Progenitor cell of endocrine pancreas (in vitro differentiated cells): ENCODE measurements at regions not wholly inside any gene's neighbourhood (a gene's known extent, or its start where the extent isn't known, plus 50 kb on each side); places are given as distances from the start of the nearest gene placed in this dataset.

Source experiments
- DNase-seq: peaks from one replicate; pipeline ENCODE4 v3.0.0; 2021; ENCODE audit warnings: low spot score; ENCODE audit not compliant: unreplicated experiment
- H3K27ac Mint-ChIP-seq: 2 replicates; pipeline ENCODE4 v1.8.0; 2021; ENCODE audit warnings: mild to moderate bottlenecking, moderate library complexity, mixed read lengths
- H3K27me3 Mint-ChIP-seq: 2 replicates; pipeline ENCODE4 v1.8.0; 2021; ENCODE audit warnings: mixed read lengths
- H3K36me3 Mint-ChIP-seq: 2 replicates; pipeline ENCODE4 v1.8.0; 2022; ENCODE audit warnings: mixed read lengths; ENCODE audit not compliant: insufficient read depth
- H3K4me1 Mint-ChIP-seq: 2 replicates; pipeline ENCODE4 v1.8.0; 2021; ENCODE audit warnings: low read depth, mixed read lengths
- H3K4me3 Mint-ChIP-seq: 2 replicates; pipeline ENCODE4 v1.8.0; 2021; ENCODE audit warnings: low read depth, mild to moderate bottlenecking, moderate library complexity, mixed read lengths
- H3K9me3 Mint-ChIP-seq: 2 replicates; pipeline ENCODE4 v1.8.0; 2021; ENCODE audit warnings: low read depth, mixed read lengths
- TF ChIP-seq, protein P1 (sequence below): fragments of 200-600 bp; sonication (generic); IDR thresholded peaks from one replicate; pipeline ENCODE4 v1.5.0; 2021; ENCODE audit warnings: antibody characterized with exemption, mild to moderate bottlenecking; ENCODE audit not compliant: unreplicated experiment

DNA sequence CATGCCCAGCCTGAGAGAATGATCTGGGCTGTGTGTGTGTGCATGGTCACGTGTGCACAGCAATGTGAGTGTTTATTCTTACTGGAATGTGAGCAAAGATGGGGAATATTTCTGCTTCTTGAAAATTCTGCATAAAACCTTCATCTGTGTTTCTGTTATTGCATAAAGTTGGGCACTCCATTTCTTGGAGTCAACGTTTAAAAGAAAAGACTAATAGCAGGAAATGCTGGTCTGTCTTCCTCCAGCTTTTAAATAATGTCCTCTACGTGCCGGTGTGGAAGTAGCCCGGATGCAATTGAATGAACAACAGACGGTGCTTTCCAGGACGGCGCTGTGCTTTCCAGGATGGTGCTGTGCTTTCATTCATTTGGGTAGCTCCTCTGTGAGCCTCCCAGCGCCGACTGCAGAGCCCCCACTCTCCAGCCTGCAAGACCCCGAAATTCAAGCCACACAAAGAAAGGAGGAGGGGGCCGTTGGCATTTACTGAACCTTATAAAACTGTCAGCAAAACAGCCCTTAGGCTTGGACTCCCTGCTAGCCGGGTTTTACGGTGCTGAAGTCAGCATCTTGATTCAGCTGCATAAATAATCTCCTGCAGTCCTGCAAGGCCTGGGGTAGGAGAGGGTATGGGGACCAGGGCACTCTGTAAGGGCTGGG, 158.2 kb upstream of the PRKCQ start:
- no peak overlapping the region for H3K4me3 Mint-ChIP-seq
- no peak overlapping the region for H3K27ac Mint-ChIP-seq
- TF ChIP-seq, protein P1, sequence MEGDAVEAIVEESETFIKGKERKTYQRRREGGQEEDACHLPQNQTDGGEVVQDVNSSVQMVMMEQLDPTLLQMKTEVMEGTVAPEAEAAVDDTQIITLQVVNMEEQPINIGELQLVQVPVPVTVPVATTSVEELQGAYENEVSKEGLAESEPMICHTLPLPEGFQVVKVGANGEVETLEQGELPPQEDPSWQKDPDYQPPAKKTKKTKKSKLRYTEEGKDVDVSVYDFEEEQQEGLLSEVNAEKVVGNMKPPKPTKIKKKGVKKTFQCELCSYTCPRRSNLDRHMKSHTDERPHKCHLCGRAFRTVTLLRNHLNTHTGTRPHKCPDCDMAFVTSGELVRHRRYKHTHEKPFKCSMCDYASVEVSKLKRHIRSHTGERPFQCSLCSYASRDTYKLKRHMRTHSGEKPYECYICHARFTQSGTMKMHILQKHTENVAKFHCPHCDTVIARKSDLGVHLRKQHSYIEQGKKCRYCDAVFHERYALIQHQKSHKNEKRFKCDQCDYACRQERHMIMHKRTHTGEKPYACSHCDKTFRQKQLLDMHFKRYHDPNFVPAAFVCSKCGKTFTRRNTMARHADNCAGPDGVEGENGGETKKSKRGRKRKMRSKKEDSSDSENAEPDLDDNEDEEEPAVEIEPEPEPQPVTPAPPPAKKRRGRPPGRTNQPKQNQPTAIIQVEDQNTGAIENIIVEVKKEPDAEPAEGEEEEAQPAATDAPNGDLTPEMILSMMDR: no peak
- peaks cover 5% of the 10 kb centered on the region for H3K27me3 Mint-ChIP-seq
- no peaks in the 10 kb centered on the region for H3K9me3 Mint-ChIP-seq
- DNase-seq: no peak
- peaks cover 44% of the 10 kb centered on the region for H3K4me1 Mint-ChIP-seq
- H3K36me3 Mint-ChIP-seq: no peaks in the 10 kb centered on the region

DNA sequence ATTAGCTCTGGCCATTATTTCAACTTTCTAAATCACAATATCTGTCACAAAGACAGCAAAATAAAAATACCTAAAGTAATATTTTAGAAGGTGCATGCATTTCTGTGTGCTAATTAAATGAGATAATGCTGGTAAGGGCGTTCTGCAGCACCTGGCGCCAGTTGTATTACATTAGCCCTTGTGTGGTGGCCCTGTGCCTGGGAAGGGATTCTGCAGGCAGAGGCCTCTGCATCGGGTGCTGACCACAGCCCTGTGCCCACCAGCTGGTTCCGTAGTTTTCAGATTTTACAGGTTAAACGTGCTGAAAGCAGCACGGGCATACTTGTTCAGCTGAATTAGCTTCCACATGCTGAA, 157.7 kb upstream of the PRKCQ start:
- Mint-ChIP-seq H3K4me1 (peaks cover 47% of the 10 kb centered on the region), H3K36me3 (no peaks in the 10 kb centered on the region), H3K27me3 (peaks cover 8% of the 10 kb centered on the region), H3K9me3 (no peaks in the 10 kb centered on the region), H3K4me3 (no peak overlapping the region), H3K27ac (no peak overlapping the region)
- TF ChIP-seq, protein P1: no peak
- no peak for DNase-seq

DNA sequence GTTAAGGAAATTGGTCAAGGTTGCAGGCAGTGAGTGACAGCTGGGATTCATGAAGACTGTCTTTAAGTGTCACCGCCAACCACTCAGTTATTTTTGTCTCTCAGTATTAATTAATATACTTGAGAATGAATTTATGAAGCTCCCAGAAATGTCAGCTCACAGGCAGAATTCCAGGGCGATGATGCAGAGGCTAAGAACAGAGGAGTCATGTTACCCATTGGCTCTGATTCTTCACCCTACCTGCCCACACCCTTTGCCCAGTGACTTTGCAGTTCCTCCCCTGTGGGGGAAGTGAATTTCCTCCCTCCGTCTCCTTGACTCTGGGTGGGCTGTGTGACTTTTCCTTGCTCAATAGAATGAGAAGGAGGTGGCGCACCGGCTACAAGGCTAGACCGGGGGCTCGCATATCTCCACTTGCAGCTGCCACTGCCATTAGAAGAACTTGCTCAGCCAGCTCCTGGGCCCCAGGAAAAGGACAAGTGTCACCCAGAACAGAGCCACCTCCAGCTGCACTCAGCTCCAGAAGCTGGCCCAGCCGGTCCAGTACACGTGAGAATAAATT, 157.1 kb upstream of the PRKCQ start:
- H3K27me3 Mint-ChIP-seq: peaks cover 9% of the 10 kb centered on the region
- TF ChIP-seq, protein P1: no peak
- no peak overlapping the region for H3K27ac Mint-ChIP-seq
- DNase-seq: no peak
- H3K36me3 Mint-ChIP-seq: no peaks in the 10 kb centered on the region
- peaks cover 49% of the 10 kb centered on the region for H3K4me1 Mint-ChIP-seq
- peak overlapping the region; percentile 31 for H3K4me3 Mint-ChIP-seq
- no peaks in the 10 kb centered on the region for H3K9me3 Mint-ChIP-seq

DNA sequence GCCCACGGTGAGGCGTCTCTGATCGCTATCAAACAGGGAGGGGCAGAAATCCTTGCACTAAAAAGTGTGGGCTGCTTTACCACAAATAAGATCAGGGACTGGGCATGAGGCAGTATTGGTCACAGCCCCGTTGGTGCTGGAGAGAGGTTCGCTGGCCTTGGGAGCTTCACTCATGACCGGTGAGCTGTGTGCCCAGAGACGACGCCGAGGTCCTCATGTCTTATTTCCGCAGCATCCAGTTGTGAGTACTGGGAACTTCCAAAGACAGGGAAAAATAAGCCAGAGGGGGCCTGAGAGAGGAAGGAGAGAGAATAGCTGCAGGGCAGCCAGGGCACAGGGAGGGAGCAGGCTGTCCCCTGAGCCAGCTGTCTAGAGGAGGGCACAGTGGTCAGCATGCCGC, 154.2 kb upstream of the PRKCQ start:
- peaks cover 10% of the 10 kb centered on the region for H3K27me3 Mint-ChIP-seq
- DNase-seq: no peak
- TF ChIP-seq, protein P1: no peak
- H3K9me3 Mint-ChIP-seq: no peaks in the 10 kb centered on the region
- no peak overlapping the region for H3K4me3 Mint-ChIP-seq
- peaks cover 54% of the 10 kb centered on the region for H3K4me1 Mint-ChIP-seq
- H3K36me3 Mint-ChIP-seq: no peaks in the 10 kb centered on the region
- H3K27ac Mint-ChIP-seq: no peak overlapping the region

DNA sequence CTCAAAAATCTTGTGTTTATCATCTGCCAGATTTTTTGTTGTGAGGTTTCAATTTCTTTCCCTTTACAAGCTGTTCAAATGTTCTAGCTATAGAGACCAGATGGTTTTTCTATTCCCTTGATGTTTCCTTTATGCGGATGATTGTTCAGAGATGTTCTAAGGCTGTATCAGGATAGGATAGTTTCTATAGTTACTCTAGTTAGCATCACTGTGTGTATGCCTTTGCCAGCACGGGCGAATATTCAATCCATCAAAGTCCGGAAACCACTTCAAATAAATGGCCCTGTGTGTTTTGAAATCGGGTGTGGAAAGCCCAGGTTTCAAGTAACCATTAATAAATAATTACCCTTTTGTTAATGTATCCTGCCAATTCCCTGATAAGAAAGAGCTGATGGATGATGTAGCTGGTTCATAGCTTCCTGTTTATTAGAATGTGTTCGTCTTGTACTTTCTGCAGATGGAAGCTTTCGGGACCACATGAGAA, 149.8 kb upstream of the PRKCQ start:
- Mint-ChIP-seq H3K4me1 (peaks cover 30% of the 10 kb centered on the region), H3K27ac (no peak overlapping the region), H3K36me3 (no peaks in the 10 kb centered on the region), H3K27me3 (peaks cover 27% of the 10 kb centered on the region), H3K4me3 (no peak overlapping the region), H3K9me3 (no peaks in the 10 kb centered on the region)
- TF ChIP-seq, protein P1: no peak
- no peak for DNase-seq
